ENCODE measurements at regions not wholly inside any gene's neighbourhood (a gene's known extent, or its start where the extent isn't known, plus 50 kb on each side); places are given as distances from the start of the nearest gene placed in this dataset.
"Not testable (repeated sequence)": the region's sequence is repeated elsewhere in the genome, so short reads cannot be mapped to it uniquely, and the experiment has no call there.

DNA sequence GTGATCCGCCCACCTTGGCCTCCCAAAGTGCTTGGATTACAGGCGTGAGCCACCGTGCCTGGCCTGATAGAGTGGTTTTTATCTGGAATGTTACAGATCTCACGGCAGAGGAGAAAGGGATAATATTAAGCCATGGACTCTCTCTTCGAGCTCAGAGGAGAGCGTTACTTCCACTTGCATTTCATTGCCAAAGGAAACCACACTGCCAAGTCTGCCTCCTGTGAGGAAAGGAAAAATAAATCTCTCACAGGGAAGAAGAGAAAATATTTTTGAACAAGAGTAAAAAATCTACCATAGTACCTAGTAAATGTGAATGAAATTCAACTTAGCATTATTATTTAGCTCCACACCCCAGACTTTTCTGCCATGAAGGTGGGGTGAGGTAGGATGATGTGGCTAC lies 319.2 kb upstream of the PRICKLE1 start:
- no peak for DNase-seq (ENCODE audit: insufficient read length, low spot score)
- FAIRE-seq, result no peak
- TF ChIP-seq, protein P1, sequence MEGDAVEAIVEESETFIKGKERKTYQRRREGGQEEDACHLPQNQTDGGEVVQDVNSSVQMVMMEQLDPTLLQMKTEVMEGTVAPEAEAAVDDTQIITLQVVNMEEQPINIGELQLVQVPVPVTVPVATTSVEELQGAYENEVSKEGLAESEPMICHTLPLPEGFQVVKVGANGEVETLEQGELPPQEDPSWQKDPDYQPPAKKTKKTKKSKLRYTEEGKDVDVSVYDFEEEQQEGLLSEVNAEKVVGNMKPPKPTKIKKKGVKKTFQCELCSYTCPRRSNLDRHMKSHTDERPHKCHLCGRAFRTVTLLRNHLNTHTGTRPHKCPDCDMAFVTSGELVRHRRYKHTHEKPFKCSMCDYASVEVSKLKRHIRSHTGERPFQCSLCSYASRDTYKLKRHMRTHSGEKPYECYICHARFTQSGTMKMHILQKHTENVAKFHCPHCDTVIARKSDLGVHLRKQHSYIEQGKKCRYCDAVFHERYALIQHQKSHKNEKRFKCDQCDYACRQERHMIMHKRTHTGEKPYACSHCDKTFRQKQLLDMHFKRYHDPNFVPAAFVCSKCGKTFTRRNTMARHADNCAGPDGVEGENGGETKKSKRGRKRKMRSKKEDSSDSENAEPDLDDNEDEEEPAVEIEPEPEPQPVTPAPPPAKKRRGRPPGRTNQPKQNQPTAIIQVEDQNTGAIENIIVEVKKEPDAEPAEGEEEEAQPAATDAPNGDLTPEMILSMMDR (IDR thresholded peaks at IDR 0.05; ENCODE audit: insufficient read depth, missing control alignments), result no peak

DNA sequence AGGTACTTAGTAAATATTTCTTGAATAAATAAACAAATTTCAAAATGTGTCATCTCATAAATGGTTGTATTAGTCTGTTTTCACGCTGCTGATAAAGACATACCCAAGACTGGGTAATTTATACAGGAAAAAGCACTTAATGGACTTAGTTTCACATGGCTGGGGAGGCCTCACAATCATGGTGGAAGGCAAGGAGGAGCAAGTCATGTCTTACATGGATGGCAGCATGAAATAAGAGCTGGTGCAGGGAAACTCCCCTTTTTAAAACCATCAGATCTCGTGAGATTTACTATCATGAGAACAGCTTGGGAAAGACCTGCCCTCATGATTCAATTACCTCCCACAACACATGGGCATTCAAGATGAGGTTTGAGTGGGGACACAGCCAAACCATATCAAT lies 317.3 kb upstream of the PRICKLE1 start:
- not testable (repeated sequence) for FAIRE-seq; DNase-seq (ENCODE audit: insufficient read length, low spot score)

- TF ChIP-seq, protein P1 (IDR thresholded peaks at IDR 0.05; ENCODE audit: insufficient read depth, missing control alignments), result no peak
- FAIRE-seq, result no peak
- no peak for DNase-seq (ENCODE audit: insufficient read length, low spot score)
These were observed 315.8 kb upstream of the PRICKLE1 start for GRCh38 chr12:42905419-42905705.

- TF ChIP-seq, protein P1 (IDR thresholded peaks at IDR 0.05; ENCODE audit: insufficient read depth, missing control alignments), result no peak
- no peak for FAIRE-seq
- no peak for DNase-seq (ENCODE audit: insufficient read length, low spot score)
These were observed 315.3 kb upstream of the PRICKLE1 start for GRCh38 chr12:42904683-42905418.

DNA sequence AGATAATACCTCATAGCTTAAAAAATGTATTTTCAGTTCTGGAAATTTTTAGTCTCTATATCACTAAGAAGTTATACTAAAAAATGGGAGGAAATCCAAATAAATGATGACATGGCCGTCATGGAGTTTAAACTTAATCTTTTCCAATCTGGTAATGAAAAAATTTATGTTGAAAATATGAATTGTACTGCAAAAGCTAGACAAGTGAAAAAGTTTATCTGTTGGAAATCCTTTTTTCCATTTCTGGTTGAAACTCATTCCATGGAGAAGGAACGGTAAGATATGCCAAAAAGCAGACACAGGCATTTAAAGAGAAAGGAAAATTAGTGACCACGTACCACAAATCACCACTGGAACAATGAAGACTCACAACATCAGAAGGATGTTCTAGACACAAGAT lies 314.2 kb upstream of the PRICKLE1 start:
- TF ChIP-seq, protein P1 (IDR thresholded peaks at IDR 0.05; ENCODE audit: insufficient read depth, missing control alignments), result no peak
- DNase-seq (ENCODE audit: insufficient read length, low spot score) (no peak), FAIRE-seq (no peak)

DNA sequence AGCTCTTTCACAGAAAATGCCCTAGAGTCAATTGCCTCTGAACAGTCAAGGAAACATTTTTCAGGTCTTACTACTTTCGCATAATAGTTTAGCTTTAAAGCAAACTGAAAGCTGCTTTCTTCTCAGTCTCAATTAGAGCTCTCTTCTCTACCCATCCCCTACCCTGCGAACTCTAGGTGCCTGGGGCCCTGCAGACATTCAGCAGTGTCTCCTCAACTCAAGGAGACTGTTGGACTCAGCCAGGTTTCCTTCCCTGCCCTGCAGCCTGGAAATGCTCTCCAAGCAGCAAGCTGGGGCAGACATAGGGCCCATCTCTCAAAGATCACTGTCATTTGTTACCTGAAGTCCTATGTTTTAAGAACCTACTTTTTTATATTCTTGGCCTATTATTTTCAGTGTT lies 312.5 kb upstream of the PRICKLE1 start:
- TF ChIP-seq, protein P1 (IDR thresholded peaks at IDR 0.05; ENCODE audit: insufficient read depth, missing control alignments), result no peak
- DNase-seq (ENCODE audit: insufficient read length, low spot score), result no peak
- no peak for FAIRE-seq

DNA sequence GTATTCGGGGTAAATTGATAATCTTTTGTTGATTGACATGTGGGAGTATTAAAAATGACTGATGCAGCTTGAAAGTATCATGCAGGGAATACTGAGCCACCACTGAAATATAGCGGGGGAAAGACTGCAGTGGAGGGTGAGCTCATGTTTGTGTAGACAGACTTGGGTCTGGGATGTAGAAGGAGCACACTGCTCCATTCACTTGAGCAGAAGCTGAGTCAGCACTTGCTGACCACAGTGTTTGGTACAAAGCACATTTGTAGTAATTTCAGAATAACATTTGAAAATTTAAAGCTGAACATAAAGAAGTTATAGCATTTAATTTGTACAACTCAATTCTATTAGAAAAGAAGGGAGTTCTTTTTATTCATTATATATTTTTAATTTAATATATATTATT lies 304.3 kb upstream of the PRICKLE1 start:
- FAIRE-seq, result no peak
- no peak for DNase-seq (ENCODE audit: insufficient read length, low spot score)
- TF ChIP-seq, protein P1 (IDR thresholded peaks at IDR 0.05; ENCODE audit: insufficient read depth, missing control alignments), result no peak
